Liver (tissue), 3 donors: ENCODE measurements at regions not wholly inside any gene's neighbourhood (a gene's known extent, or its start where the extent isn't known, plus 50 kb on each side); places are given as distances from the start of the nearest gene placed in this dataset.

ENCODE experiments used
- CTCF ChIP-seq: fragments of 150-350 bp; IDR thresholded peaks from 2 replicates; pipeline ENCODE4 v1.5.1; 2017; ENCODE audit warnings: improper control_type of control experiment, low read depth, low read length; ENCODE audit not compliant: missing input control
- EGR1 ChIP-seq, 2 donors: IDR thresholded peaks; 2 replicates each; pipeline ENCODE4 v1.6.1; 2016 to 2018; ENCODE audit warnings: antibody characterized with exemption in 2 of 2, low read depth in 2 of 2
- FOXA1 ChIP-seq: IDR thresholded peaks from 2 replicates; pipeline ENCODE4 v1.6.1; 2016; ENCODE audit warnings: antibody characterized with exemption
- GABPA ChIP-seq, 2 donors: IDR thresholded peaks in 1 of 2; conservative IDR thresholded peaks in 1 of 2; 2 replicates each; pipeline ENCODE4 v1.6.1; 2016; ENCODE audit warnings: antibody characterized with exemption in 2 of 2, mild to moderate bottlenecking in 1 of 2, moderate library complexity in 1 of 2
- HNF4A ChIP-seq, 2 donors: conservative IDR thresholded peaks; 2 replicates each; pipeline ENCODE4 v1.6.1; 2016; ENCODE audit warnings: antibody characterized with exemption in 2 of 2, mild to moderate bottlenecking in 2 of 2
- JUND ChIP-seq, 2 donors: IDR thresholded peaks; 2 replicates each; pipeline ENCODE4 v1.6.1; 2016; ENCODE audit warnings: antibody characterized with exemption in 2 of 2
- RAD21 ChIP-seq, 2 donors: IDR thresholded peaks; 2 replicates each; pipeline ENCODE4 v1.6.1; 2016; ENCODE audit warnings: antibody characterized with exemption in 2 of 2, mild to moderate bottlenecking in 2 of 2
- REST ChIP-seq: IDR thresholded peaks from 2 replicates; pipeline ENCODE4 v1.6.1; 2016; ENCODE audit warnings: antibody characterized with exemption, mild to moderate bottlenecking
- RXRA ChIP-seq, 2 donors: IDR thresholded peaks; 2 replicates each; pipeline ENCODE4 v1.6.1; 2017 to 2018; ENCODE audit warnings: antibody characterized with exemption in 2 of 2, mild to moderate bottlenecking in 1 of 2
- SP1 ChIP-seq: IDR thresholded peaks from 2 replicates; pipeline ENCODE4 v1.6.1; 2018; ENCODE audit warnings: antibody characterized with exemption, mild to moderate bottlenecking
- TAF1 ChIP-seq: conservative IDR thresholded peaks from 2 replicates; pipeline ENCODE4 v1.6.1; 2016; ENCODE audit warnings: antibody characterized with exemption, mild to moderate bottlenecking
- YY1 ChIP-seq: IDR thresholded peaks from 2 replicates; pipeline ENCODE4 v1.6.1; 2016; ENCODE audit warnings: antibody characterized with exemption, mild to moderate bottlenecking
- TF ChIP-seq, protein P1 (sequence below): IDR thresholded peaks from 2 replicates; pipeline ENCODE4 v1.6.1; 2016; ENCODE audit warnings: antibody characterized with exemption
- TF ChIP-seq, protein P2 (sequence below): IDR thresholded peaks from 2 replicates; pipeline ENCODE4 v1.6.1; 2016; ENCODE audit warnings: antibody characterized with exemption
- donor health status: healthy.
- donor health status: healthy.

- TF ChIP-seq CTCF (no peak), FOXA1 (no peak), TAF1 (no peak), REST (no peak), RAD21 (IDR thresholded peaks at IDR 0.05) (no peak), GABPA (IDR thresholded peaks at IDR 0.05 in 1 of 2, conservative IDR thresholded peaks at IDR 0.05 in 1 of 2) (no peak), RXRA (IDR thresholded peaks at IDR 0.05) (no peak), EGR1 (IDR thresholded peaks at IDR 0.05; ENCODE audit: low read depth in 2 of 2) (no peak), HNF4A (conservative IDR thresholded peaks at IDR 0.05) (no peak), YY1 (no peak), SP1 (no peak), JUND (IDR thresholded peaks at IDR 0.05) (no peak)
- TF ChIP-seq, protein P1, sequence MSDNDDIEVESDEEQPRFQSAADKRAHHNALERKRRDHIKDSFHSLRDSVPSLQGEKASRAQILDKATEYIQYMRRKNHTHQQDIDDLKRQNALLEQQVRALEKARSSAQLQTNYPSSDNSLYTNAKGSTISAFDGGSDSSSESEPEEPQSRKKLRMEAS, result no peak
- TF ChIP-seq, protein P2, sequence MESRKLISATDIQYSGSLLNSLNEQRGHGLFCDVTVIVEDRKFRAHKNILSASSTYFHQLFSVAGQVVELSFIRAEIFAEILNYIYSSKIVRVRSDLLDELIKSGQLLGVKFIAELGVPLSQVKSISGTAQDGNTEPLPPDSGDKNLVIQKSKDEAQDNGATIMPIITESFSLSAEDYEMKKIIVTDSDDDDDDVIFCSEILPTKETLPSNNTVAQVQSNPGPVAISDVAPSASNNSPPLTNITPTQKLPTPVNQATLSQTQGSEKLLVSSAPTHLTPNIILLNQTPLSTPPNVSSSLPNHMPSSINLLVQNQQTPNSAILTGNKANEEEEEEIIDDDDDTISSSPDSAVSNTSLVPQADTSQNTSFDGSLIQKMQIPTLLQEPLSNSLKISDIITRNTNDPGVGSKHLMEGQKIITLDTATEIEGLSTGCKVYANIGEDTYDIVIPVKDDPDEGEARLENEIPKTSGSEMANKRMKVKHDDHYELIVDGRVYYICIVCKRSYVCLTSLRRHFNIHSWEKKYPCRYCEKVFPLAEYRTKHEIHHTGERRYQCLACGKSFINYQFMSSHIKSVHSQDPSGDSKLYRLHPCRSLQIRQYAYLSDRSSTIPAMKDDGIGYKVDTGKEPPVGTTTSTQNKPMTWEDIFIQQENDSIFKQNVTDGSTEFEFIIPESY, result no peak
Measured at GRCh38 chr5:6190838-6191237, 187.5 kb downstream of the MED10 start.
